SK-N-SH treated with all-trans-retinoic acid at 6 μM for 48 hours (cell line): ENCODE measurements at regions not wholly inside any gene's neighbourhood (a gene's known extent, or its start where the extent isn't known, plus 50 kb on each side); places are given as distances from the start of the nearest gene placed in this dataset.

Experiments used
- TCF4 ChIP-seq: fragments of 250-450 bp; sonication (Bioruptor Pico); IDR thresholded peaks from 2 replicates; pipeline ENCODE4 v1.8.0; 2021; ENCODE audit warnings: mild to moderate bottlenecking, moderate library complexity, borderline replicate concordance
- TSHZ2 ChIP-seq: fragments of 250-450 bp; sonication (Bioruptor Pico); IDR thresholded peaks from 2 replicates; pipeline ENCODE4 v1.5.0; 2020; ENCODE audit warnings: mild to moderate bottlenecking, moderate library complexity

DNA sequence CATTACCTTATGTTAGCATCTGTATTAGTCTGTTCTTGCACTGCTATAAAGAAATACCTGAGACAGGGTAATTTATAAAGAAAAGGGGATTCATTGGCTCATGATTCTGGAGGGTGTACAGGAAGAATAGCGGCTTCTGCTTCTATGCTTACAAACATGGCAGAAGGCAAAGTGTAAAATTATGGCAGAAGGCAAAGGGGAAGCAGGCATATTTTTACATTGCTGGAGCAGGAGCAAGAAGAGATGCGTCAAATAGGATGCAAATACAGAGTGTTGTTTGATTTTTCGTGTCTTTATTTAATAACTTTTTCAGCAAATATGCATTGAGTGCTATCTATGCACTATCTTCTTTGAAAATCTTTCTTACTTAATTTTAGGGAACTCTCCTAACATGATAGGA, 210.7 kb upstream of the SSTR1 start:
- TF ChIP-seq TSHZ2 (CRISPR knock-in tag): no peak
- no peak for TF ChIP-seq TCF4 (CRISPR knock-in tag)
